HG03565 (cell line): ENCODE measurements at regions not wholly inside any gene's neighbourhood (a gene's known extent, or its start where the extent isn't known, plus 50 kb on each side); places are given as distances from the start of the nearest gene placed in this dataset.
A peak's percentile ranks its signal among the peaks of the same experiment; 100 is the strongest.

ENCODE experiments used
- ATAC-seq: cut with Tn5 transposase; IDR thresholded peaks from one replicate; pipeline ENCODE4 v1.9.1; 2021; ENCODE audit warnings: mild to moderate bottlenecking, moderate library complexity; ENCODE audit not compliant: unreplicated experiment

GRCh38 chr11:129723146-129723760, 92.4 kb upstream of the TMEM45B start:
- ATAC-seq, result no peak

- ATAC-seq, result no peak
Measured at GRCh38 chr11:129723761-129724162, 91.9 kb upstream of the TMEM45B start.

- no peak for ATAC-seq
Measured at GRCh38 chr11:129724866-129725265, 90.8 kb upstream of the TMEM45B start.

GRCh38 chr11:129726179-129726578, 89.5 kb upstream of the TMEM45B start:
- no peak for ATAC-seq

- ATAC-seq, result no peak
Measured at GRCh38 chr11:129728581-129728980, 87.1 kb upstream of the TMEM45B start.

GRCh38 chr11:129729216-129729615, 86.4 kb upstream of the TMEM45B start:
- ATAC-seq, result no peak

- ATAC-seq, result no peak
Measured at GRCh38 chr11:129729823-129730222, 85.8 kb upstream of the TMEM45B start.

- ATAC-seq, result no peak
Measured at GRCh38 chr11:129731316-129731715, 84.3 kb upstream of the TMEM45B start.

- no peak for ATAC-seq
Measured at GRCh38 chr11:129732941-129733340, 82.7 kb upstream of the TMEM45B start.

- no peak for ATAC-seq
Measured at GRCh38 chr11:129733384-129733783, 82.3 kb upstream of the TMEM45B start.

GRCh38 chr11:129733981-129734380, 81.7 kb upstream of the TMEM45B start:
- ATAC-seq, result no peak

- no peak for ATAC-seq
Measured at GRCh38 chr11:129734654-129735053, 81.0 kb upstream of the TMEM45B start.

GRCh38 chr11:129737831-129738230, 77.8 kb upstream of the TMEM45B start:
- ATAC-seq, result no peak

- no peak for ATAC-seq
Measured at GRCh38 chr11:129738242-129738641, 77.4 kb upstream of the TMEM45B start.

GRCh38 chr11:129739339-129739738, 76.3 kb upstream of the TMEM45B start:
- ATAC-seq, result no peak

GRCh38 chr11:129740125-129740719, 75.4 kb upstream of the TMEM45B start:
- ATAC-seq, result no peak

- ATAC-seq, result no peak
Measured at GRCh38 chr11:129743112-129743815, 72.4 kb upstream of the TMEM45B start.

- no peak for ATAC-seq
Measured at GRCh38 chr11:129747071-129747470, 68.6 kb upstream of the TMEM45B start.

GRCh38 chr11:129749141-129749540, 66.5 kb upstream of the TMEM45B start:
- ATAC-seq, result no peak

- peak; percentile 92 for ATAC-seq
Measured at GRCh38 chr11:129750343-129751292, 65.0 kb upstream of the TMEM45B start.

- no peak for ATAC-seq
Measured at GRCh38 chr11:129751511-129751910, 64.1 kb upstream of the TMEM45B start.
